GM23338 (cell line): ENCODE measurements at regions not wholly inside any gene's neighbourhood (a gene's known extent, or its start where the extent isn't known, plus 50 kb on each side); places are given as distances from the start of the nearest gene placed in this dataset.

Experiments used
- ATAC-seq: fragments of 200-7000 bp; cut with Tn5 transposase; 3 replicates; pipeline ENCODE4 v1.9.1; 2020
- DNase-seq: peaks from one replicate; pipeline ENCODE4 v3.0.0-alpha.2; 2015; ENCODE audit warnings: low spot score
- H2AFZ ChIP-seq: fragments of 200-600 bp; sonication (generic); 2 replicates; pipeline ENCODE4 v1.8.0; 2016; ENCODE audit warnings: antibody characterized with exemption, mild to moderate bottlenecking, moderate library complexity
- H3F3A ChIP-seq: fragments of 200-600 bp; sonication (generic); replicated peaks from 2 replicates; pipeline ENCODE4 v1.8.0; 2017; ENCODE audit warnings: antibody characterized with exemption, mixed run types, low read depth
- H3K27ac ChIP-seq: fragments of 200-600 bp; sonication (generic); 2 replicates; pipeline ENCODE4 v1.6.1; 2016; ENCODE audit warnings: low read depth
- H3K27me3 ChIP-seq: fragments of 200-600 bp; sonication (generic); 2 replicates; pipeline ENCODE4 v1.8.0; 2016; ENCODE audit warnings: mild to moderate bottlenecking, mixed run types, moderate library complexity; ENCODE audit not compliant: insufficient read depth
- H3K36me3 ChIP-seq: fragments of 200-600 bp; sonication (generic); 2 replicates; pipeline ENCODE4 v1.8.0; 2016; ENCODE audit warnings: mild to moderate bottlenecking; ENCODE audit not compliant: insufficient read depth
- H3K4me1 ChIP-seq: fragments of 200-600 bp; sonication (generic); 2 replicates; pipeline ENCODE4 v1.8.0; 2016; ENCODE audit warnings: mild to moderate bottlenecking, moderate library complexity; ENCODE audit not compliant: insufficient read depth
- H3K4me2 ChIP-seq: fragments of 200-600 bp; sonication (generic); 2 replicates; pipeline ENCODE4 v1.7.1; 2017; ENCODE audit warnings: mixed run types
- H3K4me3 ChIP-seq: fragments of 200-600 bp; sonication (generic); 2 replicates; pipeline ENCODE4 v1.6.1; 2016; ENCODE audit warnings: mixed run types
- H3K79me2 ChIP-seq: fragments of 200-600 bp; sonication (generic); replicated peaks from 2 replicates; pipeline ENCODE4 v1.8.0; 2017; ENCODE audit warnings: mild to moderate bottlenecking; ENCODE audit not compliant: insufficient read depth
- H3K9me2 ChIP-seq: fragments of 200-600 bp; sonication (generic); 2 replicates; pipeline ENCODE4 v1.8.0; 2017; ENCODE audit not compliant: insufficient read depth
- H4K20me1 ChIP-seq: fragments of 200-600 bp; sonication (generic); replicated peaks from 2 replicates; pipeline ENCODE4 v1.8.0; 2017; ENCODE audit warnings: mild to moderate bottlenecking; ENCODE audit not compliant: insufficient read depth
- H3K27ac Mint-ChIP-seq: 2 replicates; pipeline ENCODE4 v1.8.0; 2020; ENCODE audit warnings: inconsistent platforms, mild to moderate bottlenecking, moderate library complexity, mixed read lengths
- H3K27me3 Mint-ChIP-seq: 3 replicates; pipeline ENCODE4 v1.8.0; 2022; ENCODE audit warnings: low read depth, mild to moderate bottlenecking, moderate library complexity, mixed read lengths, inconsistent platforms; ENCODE audit not compliant: insufficient read depth, poor library complexity
- H3K36me3 Mint-ChIP-seq: 3 replicates; pipeline ENCODE4 v1.8.0; 2021; ENCODE audit warnings: low read depth, mild to moderate bottlenecking, inconsistent platforms, moderate library complexity, mixed read lengths
- H3K4me1 Mint-ChIP-seq: 3 replicates; pipeline ENCODE4 v1.8.0; 2020; ENCODE audit warnings: mild to moderate bottlenecking, inconsistent platforms, mixed read lengths
- H3K4me3 Mint-ChIP-seq: 3 replicates; pipeline ENCODE4 v1.8.0; 2021; ENCODE audit warnings: moderate library complexity, mild to moderate bottlenecking, inconsistent platforms, mixed read lengths
- H3K9me3 Mint-ChIP-seq: 3 replicates; pipeline ENCODE4 v1.8.0; 2020; ENCODE audit warnings: moderate library complexity, mild to moderate bottlenecking, inconsistent platforms, mixed read lengths
- ETS1 ChIP-seq: IDR thresholded peaks from 2 replicates; pipeline ENCODE4 v1.6.1; 2016; ENCODE audit warnings: antibody characterized with exemption
- EZH2 ChIP-seq: fragments of 200-600 bp; sonication (generic); IDR thresholded peaks from one replicate; pipeline ENCODE4 v1.8.0; 2017; ENCODE audit warnings: antibody characterized with exemption, mild to moderate bottlenecking, low read depth; ENCODE audit not compliant: unreplicated experiment
- NANOG ChIP-seq: IDR thresholded peaks from 2 replicates; pipeline ENCODE4 v1.6.1; 2016; ENCODE audit warnings: antibody characterized with exemption, borderline replicate concordance
- POLR2AphosphoS5 ChIP-seq: IDR thresholded peaks from 2 replicates; pipeline ENCODE4 v1.6.1; 2016; ENCODE audit warnings: antibody characterized with exemption, low read depth
- REST ChIP-seq: IDR thresholded peaks from one replicate; pipeline ENCODE4 v1.6.1; 2018; ENCODE audit warnings: antibody characterized with exemption; ENCODE audit not compliant: unreplicated experiment
- STAT1 ChIP-seq: IDR thresholded peaks from one replicate; pipeline ENCODE4 v1.6.1; 2016; ENCODE audit warnings: antibody characterized with exemption; ENCODE audit not compliant: unreplicated experiment
- ZNF331 ChIP-seq: fragments of 250-450 bp; sonication (Bioruptor Pico); IDR thresholded peaks from 2 replicates; pipeline ENCODE4 v1.5.0; 2020; ENCODE audit warnings: low read depth, mild to moderate bottlenecking, moderate library complexity
- ZNF462 ChIP-seq: fragments of 250-450 bp; sonication (Bioruptor Pico); IDR thresholded peaks from 2 replicates; pipeline ENCODE4 v1.5.0; 2020; ENCODE audit warnings: mild to moderate bottlenecking, moderate library complexity

- TF ChIP-seq REST (no peak), NANOG (no peak), EZH2 (no peak)
Measured at GRCh38 chr3:40768536-40768935, 243.8 kb downstream of the ZNF621 start (continued).

- Histone ChIP-seq H3K4me1 (no peaks in the 10 kb centered on the region), H3K27me3 (no peaks in the 10 kb centered on the region), H3K9me2 (peaks cover 7% of the 10 kb centered on the region), H3K36me3 (no peaks in the 10 kb centered on the region), H3K4me3 (no peak overlapping the region), H3F3A (no peaks in the 10 kb centered on the region), H3K27ac (no peak overlapping the region), H3K4me2 (no peak overlapping the region), H2AFZ (peak overlapping the region; percentile 59; the same call in 1 of the 2 replicates), H4K20me1 (no peaks in the 10 kb centered on the region), H3K79me2 (no peaks in the 10 kb centered on the region)
- DNase-seq (no peak), ATAC-seq (no peak)
- no peak for TF ChIP-seq POLR2AphosphoS5
- TF ChIP-seq ETS1, result no peak
- TF ChIP-seq ZNF462, result no peak
- TF ChIP-seq NANOG, result no peak
- TF ChIP-seq STAT1, result no peak
- TF ChIP-seq ZNF331 (CRISPR knock-in tag), result no peak
- no peaks in the 10 kb centered on the region for H3K9me3 Mint-ChIP-seq
- no peak overlapping the region for H3K27ac Mint-ChIP-seq
- no peaks in the 10 kb centered on the region for H3K4me1 Mint-ChIP-seq
- no peak overlapping the region for H3K4me3 Mint-ChIP-seq
- H3K36me3 Mint-ChIP-seq, result no peaks in the 10 kb centered on the region
- peaks cover 4% of the 10 kb centered on the region for H3K27me3 Mint-ChIP-seq
Measured at GRCh38 chr3:40770061-40770460, 245.3 kb downstream of the ZNF621 start.
